ENCODE measurements at regions not wholly inside any gene's neighbourhood (a gene's known extent, or its start where the extent isn't known, plus 50 kb on each side); places are given as distances from the start of the nearest gene placed in this dataset.

DNA sequence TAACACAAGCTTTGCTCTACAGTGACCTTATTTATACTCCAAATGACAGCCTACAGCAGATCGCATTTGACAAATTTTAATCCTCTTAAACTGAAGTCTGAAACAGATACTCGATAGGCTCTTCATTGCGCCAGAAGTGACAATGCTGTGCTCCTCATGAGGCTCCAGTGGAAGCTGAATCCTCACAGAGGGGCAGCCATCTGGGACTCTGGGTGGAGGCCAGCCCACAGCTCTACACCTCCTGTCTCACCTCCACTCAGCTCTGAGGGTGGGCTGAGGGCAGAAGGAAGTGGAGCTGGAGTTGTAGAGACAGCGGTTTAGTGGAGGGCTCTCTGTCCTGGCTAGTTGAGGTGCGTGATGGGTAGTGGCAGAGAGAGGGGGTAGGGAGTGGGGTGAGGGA, 283.3 kb upstream of the ANKRD55 start:
- TF ChIP-seq, protein P1, sequence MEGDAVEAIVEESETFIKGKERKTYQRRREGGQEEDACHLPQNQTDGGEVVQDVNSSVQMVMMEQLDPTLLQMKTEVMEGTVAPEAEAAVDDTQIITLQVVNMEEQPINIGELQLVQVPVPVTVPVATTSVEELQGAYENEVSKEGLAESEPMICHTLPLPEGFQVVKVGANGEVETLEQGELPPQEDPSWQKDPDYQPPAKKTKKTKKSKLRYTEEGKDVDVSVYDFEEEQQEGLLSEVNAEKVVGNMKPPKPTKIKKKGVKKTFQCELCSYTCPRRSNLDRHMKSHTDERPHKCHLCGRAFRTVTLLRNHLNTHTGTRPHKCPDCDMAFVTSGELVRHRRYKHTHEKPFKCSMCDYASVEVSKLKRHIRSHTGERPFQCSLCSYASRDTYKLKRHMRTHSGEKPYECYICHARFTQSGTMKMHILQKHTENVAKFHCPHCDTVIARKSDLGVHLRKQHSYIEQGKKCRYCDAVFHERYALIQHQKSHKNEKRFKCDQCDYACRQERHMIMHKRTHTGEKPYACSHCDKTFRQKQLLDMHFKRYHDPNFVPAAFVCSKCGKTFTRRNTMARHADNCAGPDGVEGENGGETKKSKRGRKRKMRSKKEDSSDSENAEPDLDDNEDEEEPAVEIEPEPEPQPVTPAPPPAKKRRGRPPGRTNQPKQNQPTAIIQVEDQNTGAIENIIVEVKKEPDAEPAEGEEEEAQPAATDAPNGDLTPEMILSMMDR (IDR thresholded peaks at IDR 0.05; ENCODE audit: low read depth, low read length): no peak
- TF ChIP-seq POLR2A (IDR thresholded peaks at IDR 0.05; ENCODE audit: extremely low read depth, insufficient read length): no peak
